ENCODE measurements at regions not wholly inside any gene's neighbourhood (a gene's known extent, or its start where the extent isn't known, plus 50 kb on each side); places are given as distances from the start of the nearest gene placed in this dataset.

DNA sequence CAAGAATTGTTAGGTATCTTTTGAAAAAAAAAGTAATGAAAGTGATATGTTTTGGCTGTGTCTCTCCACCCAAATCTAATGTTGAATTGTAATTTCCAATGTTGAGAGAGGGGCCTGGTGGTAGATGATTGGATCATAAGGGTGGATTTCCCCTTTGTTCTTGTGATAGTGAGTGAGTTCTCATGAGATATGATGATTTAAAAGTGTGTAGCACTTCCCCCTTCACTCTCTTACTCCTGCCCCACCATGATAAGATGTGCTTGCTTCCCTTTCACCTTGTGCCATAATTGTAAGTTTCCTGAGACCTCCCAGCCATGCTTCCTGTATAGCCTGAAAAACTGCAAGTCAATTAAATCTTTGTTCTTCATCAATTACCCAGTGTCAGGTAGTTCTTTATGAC, 70.7 kb downstream of the XCL2 start:
- Histone ChIP-seq H3K9me3 (ENCODE audit: insufficient read depth, low read depth, low read length) (peaks cover 7% of the 10 kb centered on the region), H2AFZ (ENCODE audit: insufficient read depth, low read length, poor library complexity) (no peak overlapping the region), H3K14ac (ENCODE audit: low read length) (no peak overlapping the region), H3K27me3 (ENCODE audit: insufficient read depth, low read length) (no peaks in the 10 kb centered on the region), H3K4me3 (ENCODE audit: low read depth, low read length) (no peak overlapping the region), H4K91ac (ENCODE audit: low read depth, low read length) (no peak overlapping the region), H3K23ac (ENCODE audit: low read length) (no peak overlapping the region), H2AK5ac (ENCODE audit: low read length) (no peak overlapping the region), H3K79me1 (ENCODE audit: low read length) (peaks cover 5% of the 10 kb centered on the region), H4K12ac (ENCODE audit: low read depth, low read length) (no peak overlapping the region), H3K36me3 (ENCODE audit: control insufficient read depth in 1 of 2, insufficient read depth in 2 of 2, low read length in 2 of 2) (peaks cover 2 to 3% of the 10 kb centered on the region in 2 experiments), H3K18ac (ENCODE audit: low read length) (no peak overlapping the region), H3K27ac (ENCODE audit: low read depth, low read length) (no peak overlapping the region), H2BK120ac (ENCODE audit: insufficient read depth, low read length, poor library complexity) (no peak overlapping the region), H3K9ac (ENCODE audit: low read length) (no peak overlapping the region), H3K79me2 (ENCODE audit: control insufficient read depth, insufficient read depth, low read length, poor library complexity) (no peaks in the 10 kb centered on the region), H3K4ac (ENCODE audit: low read depth, low read length) (no peak overlapping the region), H2BK5ac (ENCODE audit: low read depth, low read length, poor library complexity) (no peak overlapping the region), H3K4me1 (ENCODE audit: control insufficient read depth in 1 of 2, insufficient read depth in 2 of 2, low read length in 2 of 2) (peaks cover 0 to 2% of the 10 kb centered on the region in 2 experiments), H3K4me2 (ENCODE audit: low read length) (no peak overlapping the region), H2BK12ac (ENCODE audit: low read length) (no peak overlapping the region), H4K8ac (ENCODE audit: low read depth, low read length) (no peak overlapping the region)
- no peak for DNase-seq

DNA sequence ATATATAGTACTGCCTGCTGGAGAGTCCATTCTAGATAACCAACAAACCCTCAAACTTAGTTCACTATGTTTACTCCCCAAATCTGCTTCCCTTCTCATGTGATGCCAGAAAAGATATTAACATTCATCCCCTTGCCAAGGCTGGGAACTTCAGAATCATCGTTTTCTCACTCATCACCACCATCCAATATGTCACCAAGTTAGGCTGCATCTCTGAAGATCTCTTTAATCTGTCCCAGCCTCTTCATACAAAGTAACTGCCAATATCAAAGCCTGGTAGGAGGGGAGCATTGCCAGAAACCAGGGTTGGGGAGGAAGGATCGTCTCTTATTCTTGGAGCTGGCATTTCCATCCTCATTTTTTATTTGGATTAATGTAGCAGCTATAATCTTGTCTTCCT, 71.6 kb downstream of the XCL2 start:
- Histone ChIP-seq H3K4me2 (ENCODE audit: low read length) (no peak overlapping the region), H2BK12ac (ENCODE audit: low read length) (no peak overlapping the region), H3K18ac (ENCODE audit: low read length) (no peak overlapping the region), H3K79me1 (ENCODE audit: low read length) (peaks cover 7% of the 10 kb centered on the region), H3K9me3 (ENCODE audit: insufficient read depth, low read depth, low read length) (peaks cover 7% of the 10 kb centered on the region), H3K36me3 (ENCODE audit: control insufficient read depth in 1 of 2, insufficient read depth in 2 of 2, low read length in 2 of 2) (peaks cover 2 to 3% of the 10 kb centered on the region in 2 experiments), H3K4me3 (ENCODE audit: low read depth, low read length) (no peak overlapping the region), H3K23ac (ENCODE audit: low read length) (no peak overlapping the region), H3K14ac (ENCODE audit: low read length) (no peak overlapping the region), H3K4ac (ENCODE audit: low read depth, low read length) (no peak overlapping the region), H3K27me3 (ENCODE audit: insufficient read depth, low read length) (no peaks in the 10 kb centered on the region), H3K9ac (ENCODE audit: low read length) (no peak overlapping the region), H2BK5ac (ENCODE audit: low read depth, low read length, poor library complexity) (no peak overlapping the region), H4K91ac (ENCODE audit: low read depth, low read length) (no peak overlapping the region), H3K79me2 (ENCODE audit: control insufficient read depth, insufficient read depth, low read length, poor library complexity) (no peaks in the 10 kb centered on the region), H3K27ac (ENCODE audit: low read depth, low read length) (no peak overlapping the region), H3K4me1 (ENCODE audit: control insufficient read depth in 1 of 2, insufficient read depth in 2 of 2, low read length in 2 of 2) (peaks cover 0 to 4% of the 10 kb centered on the region in 2 experiments), H4K12ac (ENCODE audit: low read depth, low read length) (no peak overlapping the region), H2AFZ (ENCODE audit: insufficient read depth, low read length, poor library complexity) (no peak overlapping the region), H2AK5ac (ENCODE audit: low read length) (no peak overlapping the region), H2BK120ac (ENCODE audit: insufficient read depth, low read length, poor library complexity) (no peak overlapping the region), H4K8ac (ENCODE audit: low read depth, low read length) (no peak overlapping the region)
- no peak for DNase-seq
- WGBS (ENCODE audit: extremely low coverage, insufficient coverage, insufficient read length) = no CpG with 5 or more reads among the region's 2 CpGs

DNA sequence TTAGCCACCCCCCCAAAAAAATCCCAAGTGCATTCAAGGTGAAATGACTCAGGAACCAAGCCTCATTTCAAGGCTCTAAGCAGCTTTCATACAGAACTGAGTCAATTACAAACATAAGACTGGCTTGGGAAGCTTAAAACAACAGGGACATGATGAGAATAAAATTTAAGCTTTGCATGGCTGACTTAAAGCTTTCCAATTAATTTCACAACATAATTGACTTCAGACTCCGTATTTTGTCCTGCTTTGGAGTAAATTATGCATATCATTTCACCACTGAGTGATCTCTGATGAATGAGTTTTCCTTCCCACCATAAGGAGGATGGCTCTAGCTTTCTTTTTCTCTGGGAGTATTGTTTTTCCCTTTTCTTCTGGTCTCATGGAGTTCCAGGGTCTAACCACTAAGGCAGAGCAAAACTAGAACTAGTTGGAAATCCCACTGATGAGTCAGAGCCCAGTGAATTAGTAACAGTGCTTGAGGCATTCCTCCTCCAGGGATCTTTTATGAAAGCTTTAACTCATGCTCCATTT, 72.8 kb downstream of the XCL2 start:
- no peak overlapping the region for H4K12ac ChIP-seq (ENCODE audit: low read depth, low read length)
- peak overlapping the region; percentile 60 for H3K27ac ChIP-seq (ENCODE audit: low read depth, low read length)
- H2BK120ac ChIP-seq (ENCODE audit: insufficient read depth, low read length, poor library complexity) = no peak overlapping the region
- H3K9me3 ChIP-seq (ENCODE audit: insufficient read depth, low read depth, low read length) = peaks cover 7% of the 10 kb centered on the region
- H3K27me3 ChIP-seq (ENCODE audit: insufficient read depth, low read length) = no peaks in the 10 kb centered on the region
- H3K18ac ChIP-seq (ENCODE audit: low read length) = no peak overlapping the region
- H3K36me3 ChIP-seq (ENCODE audit: control insufficient read depth in 1 of 2, insufficient read depth in 2 of 2, low read length in 2 of 2) = peaks cover 2 to 3% of the 10 kb centered on the region in 2 experiments
- H3K79me2 ChIP-seq (ENCODE audit: control insufficient read depth, insufficient read depth, low read length, poor library complexity) = no peaks in the 10 kb centered on the region
- no peak overlapping the region for H2BK12ac ChIP-seq (ENCODE audit: low read length)
- no peak overlapping the region for H3K14ac ChIP-seq (ENCODE audit: low read length)
- WGBS (ENCODE audit: extremely low coverage, insufficient coverage, insufficient read length) = no CpG with 5 or more reads among the region's 1 CpG
- H2BK5ac ChIP-seq (ENCODE audit: low read depth, low read length, poor library complexity) = no peak overlapping the region
- no peak overlapping the region for H4K8ac ChIP-seq (ENCODE audit: low read depth, low read length)
- peaks cover 7% of the 10 kb centered on the region for H3K79me1 ChIP-seq (ENCODE audit: low read length)
- no peak overlapping the region for H3K4me2 ChIP-seq (ENCODE audit: low read length)
- H4K91ac ChIP-seq (ENCODE audit: low read depth, low read length) = no peak overlapping the region
- H3K4ac ChIP-seq (ENCODE audit: low read depth, low read length) = no peak overlapping the region
- no peak overlapping the region for H3K23ac ChIP-seq (ENCODE audit: low read length)
- H2AFZ ChIP-seq (ENCODE audit: insufficient read depth, low read length, poor library complexity) = no peak overlapping the region
- H2AK5ac ChIP-seq (ENCODE audit: low read length) = no peak overlapping the region
- peak; percentile 63 to 82 for DNase-seq
- no peak overlapping the region for H3K4me3 ChIP-seq (ENCODE audit: low read depth, low read length)
- no peak overlapping the region for H3K9ac ChIP-seq (ENCODE audit: low read length)
- peaks cover 0 to 8% of the 10 kb centered on the region in 2 experiments for H3K4me1 ChIP-seq (ENCODE audit: control insufficient read depth in 1 of 2, insufficient read depth in 2 of 2, low read length in 2 of 2)

DNA sequence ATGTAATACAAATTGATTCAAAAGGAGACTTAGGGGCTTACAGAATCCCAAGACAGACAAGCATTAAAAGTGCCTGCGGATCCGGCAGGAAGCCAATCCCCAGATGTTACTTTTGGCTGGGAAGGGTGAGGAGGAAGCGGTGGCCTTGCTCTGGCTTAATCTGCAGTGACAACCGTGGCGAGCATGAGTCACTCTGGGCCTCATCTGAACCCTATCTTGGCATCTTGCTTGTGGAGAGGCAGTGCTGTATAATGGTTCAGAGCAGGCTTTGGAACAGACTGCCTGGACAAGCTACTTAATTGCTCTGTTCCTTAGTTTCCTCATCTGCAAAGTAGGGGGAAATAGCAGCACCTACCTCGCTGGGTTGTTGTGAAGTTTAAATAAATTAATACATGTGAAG, 74.1 kb downstream of the XCL2 start:
- no peak overlapping the region for H3K4me2 ChIP-seq (ENCODE audit: low read length)
- peaks cover 7% of the 10 kb centered on the region for H3K79me1 ChIP-seq (ENCODE audit: low read length)
- H3K14ac ChIP-seq (ENCODE audit: low read length) = no peak overlapping the region
- no peak overlapping the region for H2AFZ ChIP-seq (ENCODE audit: insufficient read depth, low read length, poor library complexity)
- peaks cover 0 to 10% of the 10 kb centered on the region in 2 experiments for H3K4me1 ChIP-seq (ENCODE audit: control insufficient read depth in 1 of 2, insufficient read depth in 2 of 2, low read length in 2 of 2)
- H3K79me2 ChIP-seq (ENCODE audit: control insufficient read depth, insufficient read depth, low read length, poor library complexity) = no peaks in the 10 kb centered on the region
- H3K23ac ChIP-seq (ENCODE audit: low read length) = no peak overlapping the region
- peak overlapping the region; percentile 25 for H2BK12ac ChIP-seq (ENCODE audit: low read length)
- WGBS (ENCODE audit: extremely low coverage, insufficient coverage, insufficient read length) = no CpG with 5 or more reads among the region's 6 CpGs
- peaks cover 7% of the 10 kb centered on the region for H3K9me3 ChIP-seq (ENCODE audit: insufficient read depth, low read depth, low read length)
- no peak overlapping the region for H3K4ac ChIP-seq (ENCODE audit: low read depth, low read length)
- H2AK5ac ChIP-seq (ENCODE audit: low read length) = no peak overlapping the region
- DNase-seq = peak in 1 of 2 donors; percentile 47
- no peak overlapping the region for H2BK5ac ChIP-seq (ENCODE audit: low read depth, low read length, poor library complexity)
- no peak overlapping the region for H4K12ac ChIP-seq (ENCODE audit: low read depth, low read length)
- peaks cover 2 to 3% of the 10 kb centered on the region in 2 experiments for H3K36me3 ChIP-seq (ENCODE audit: control insufficient read depth in 1 of 2, insufficient read depth in 2 of 2, low read length in 2 of 2)
- H4K8ac ChIP-seq (ENCODE audit: low read depth, low read length) = no peak overlapping the region
- no peak overlapping the region for H4K91ac ChIP-seq (ENCODE audit: low read depth, low read length)
- no peaks in the 10 kb centered on the region for H3K27me3 ChIP-seq (ENCODE audit: insufficient read depth, low read length)
- no peak overlapping the region for H3K9ac ChIP-seq (ENCODE audit: low read length)
- H2BK120ac ChIP-seq (ENCODE audit: insufficient read depth, low read length, poor library complexity) = no peak overlapping the region
- no peak overlapping the region for H3K18ac ChIP-seq (ENCODE audit: low read length)
- H3K4me3 ChIP-seq (ENCODE audit: low read depth, low read length) = no peak overlapping the region
- no peak overlapping the region for H3K27ac ChIP-seq (ENCODE audit: low read depth, low read length)

Measured in trophoblast cell (in vitro differentiated cells and primary cell).